NCI-H1105 (cell line): ENCODE measurements at regions not wholly inside any gene's neighbourhood (a gene's known extent, or its start where the extent isn't known, plus 50 kb on each side); places are given as distances from the start of the nearest gene placed in this dataset.

Source experiments
- DNase-seq: peaks from one replicate; lab custom pipeline; 2025; lab: John Stamatoyannopoulos, UW

DNA sequence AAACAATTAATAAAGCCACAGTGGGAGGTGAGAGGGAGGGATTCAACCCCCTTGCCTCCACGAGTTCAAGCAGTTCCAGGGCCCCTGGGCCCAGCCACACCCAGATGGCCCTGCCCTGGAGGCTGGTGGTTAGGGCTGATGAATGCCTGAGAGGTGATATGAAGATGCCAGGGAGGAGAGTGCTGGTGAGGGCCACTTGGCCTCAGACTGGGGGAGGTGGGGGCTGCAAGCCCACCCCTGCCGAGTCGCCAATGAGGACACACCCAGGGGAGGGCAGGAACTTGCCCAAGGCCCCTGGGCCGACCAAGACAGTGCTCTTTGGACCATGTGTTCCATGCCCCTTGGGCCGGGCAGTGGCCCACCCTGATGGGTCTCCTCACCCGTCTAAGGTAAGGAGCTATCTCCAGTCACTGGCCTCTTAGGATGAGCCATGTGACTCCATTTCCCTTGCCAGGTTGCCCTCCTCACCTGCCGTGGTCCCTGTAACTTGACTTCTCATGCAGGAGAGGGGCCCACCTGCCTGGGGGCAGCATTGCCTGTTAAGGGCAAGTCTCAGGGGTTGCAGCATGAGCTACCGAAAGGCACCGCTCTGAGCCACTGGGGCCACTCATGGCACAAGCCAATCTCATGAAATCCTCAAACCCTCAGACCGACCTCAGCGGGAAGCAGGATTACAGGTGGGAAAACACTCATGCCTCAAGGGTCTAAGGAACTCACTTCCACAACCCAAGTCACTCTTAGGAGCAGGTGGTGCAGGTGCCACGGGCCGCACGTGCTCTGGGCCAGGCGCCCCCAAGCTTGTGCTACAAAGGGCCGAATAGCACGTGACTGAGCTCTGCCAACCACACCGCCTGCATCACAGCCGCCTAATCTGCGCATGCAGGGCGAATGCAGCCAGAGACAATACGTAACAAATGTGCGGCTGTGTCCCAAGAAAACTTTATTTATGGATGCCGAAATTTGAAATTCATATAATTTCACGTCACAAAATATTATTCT, 147.4 kb upstream of the MLN start:
- DNase-seq: no peak

DNA sequence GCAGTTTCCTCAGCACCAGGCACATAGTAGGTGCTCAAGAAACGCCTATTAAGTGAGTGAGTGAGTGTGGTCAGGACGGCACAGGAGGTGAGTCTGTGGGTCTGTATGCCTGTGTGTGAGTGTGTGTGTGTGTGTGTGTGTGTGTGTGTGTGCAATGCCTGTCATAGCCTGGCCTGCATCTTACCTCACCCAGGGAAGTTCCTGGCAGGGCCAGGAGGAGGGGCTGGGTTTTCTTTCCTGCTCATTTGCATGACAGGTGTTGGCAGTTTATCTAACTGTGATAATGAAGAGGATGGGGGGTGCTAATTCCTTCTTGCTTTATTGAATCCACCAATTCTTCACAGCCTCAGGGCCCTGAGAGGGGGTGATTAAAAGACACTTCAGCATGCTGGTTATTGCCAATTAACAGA, 146.7 kb upstream of the MLN start:
- peak; percentile 92 for DNase-seq

DNA sequence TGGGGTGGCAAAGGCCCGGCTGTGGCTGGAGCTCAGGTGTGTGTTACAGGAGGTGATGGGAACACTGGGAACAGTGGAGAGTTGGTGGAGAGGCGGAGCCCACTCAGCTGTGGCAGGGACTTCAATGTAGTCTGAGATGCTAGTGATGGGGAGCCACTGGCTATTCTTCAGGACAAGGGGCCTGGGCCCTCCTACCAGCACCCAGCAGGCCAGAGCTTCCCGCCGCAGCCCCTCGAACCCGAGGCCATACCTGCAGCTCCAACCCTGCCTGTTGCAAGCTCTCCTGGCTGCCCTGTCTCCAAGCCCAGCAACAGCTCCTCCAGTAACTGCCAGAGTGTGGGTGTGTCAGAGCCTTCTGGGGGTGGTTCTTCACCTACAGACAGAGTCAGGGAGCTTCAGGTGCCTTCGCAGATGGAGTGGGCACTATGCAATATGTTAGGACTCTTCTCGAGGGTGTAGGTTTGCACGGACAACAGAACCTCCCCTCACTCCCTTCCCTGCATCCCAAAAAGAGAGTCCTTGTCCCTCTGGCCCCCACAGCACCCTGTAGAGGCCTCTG, 146.2 kb upstream of the MLN start:
- no peak for DNase-seq

DNA sequence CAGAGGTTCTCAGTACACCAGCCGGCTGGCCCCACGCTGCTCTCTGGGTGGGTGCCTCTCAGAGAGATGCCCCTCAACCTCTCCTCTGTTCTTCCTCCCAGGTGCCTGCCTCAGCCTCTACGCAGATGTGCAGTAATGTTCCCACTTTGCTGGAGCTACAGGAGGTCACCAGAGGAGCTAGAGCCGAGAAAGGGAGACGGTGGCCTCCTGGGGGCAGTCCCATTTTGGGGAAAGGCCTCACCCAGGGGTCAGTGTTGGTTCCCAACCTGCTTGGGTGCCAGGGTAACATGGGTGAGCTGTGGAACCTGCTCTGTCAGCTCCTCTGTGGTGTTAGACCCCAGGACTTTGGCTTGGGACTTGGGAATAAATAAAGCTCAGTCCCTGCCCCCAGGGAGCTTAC, 145.3 kb upstream of the MLN start:
- no peak for DNase-seq

DNA sequence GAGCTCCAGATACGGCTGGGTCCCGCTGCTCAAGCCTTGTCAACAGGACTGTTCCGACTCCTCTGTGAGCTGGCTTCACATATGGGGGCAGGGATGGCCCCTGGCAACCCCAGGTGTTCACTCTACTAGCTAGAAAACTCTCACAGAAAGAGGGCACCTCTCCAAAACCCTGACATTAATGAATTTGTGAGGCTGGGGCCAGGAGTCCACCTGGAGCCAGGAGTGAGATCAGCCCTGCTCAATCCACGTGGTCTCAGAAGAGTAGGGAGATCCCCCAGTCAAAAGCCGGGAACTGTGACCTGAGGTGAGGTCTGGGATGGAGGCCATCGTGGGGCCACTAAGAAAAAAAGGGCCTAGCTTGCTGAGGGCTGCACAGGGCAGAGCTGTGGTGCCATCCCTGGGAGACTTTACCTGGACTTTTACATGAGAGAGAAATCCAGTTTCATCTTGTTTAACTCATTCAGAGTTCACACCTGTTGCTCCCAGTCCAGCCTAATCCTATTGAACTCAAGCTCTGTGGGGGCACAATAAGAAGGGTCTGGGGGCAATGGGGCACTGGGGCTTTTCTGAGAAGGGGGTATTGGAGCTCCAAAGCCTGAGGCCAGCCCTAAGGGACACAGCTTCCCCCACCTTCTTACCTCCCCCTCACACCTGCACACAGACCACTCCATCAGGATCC, 144.3 kb upstream of the MLN start:
- no peak for DNase-seq

DNA sequence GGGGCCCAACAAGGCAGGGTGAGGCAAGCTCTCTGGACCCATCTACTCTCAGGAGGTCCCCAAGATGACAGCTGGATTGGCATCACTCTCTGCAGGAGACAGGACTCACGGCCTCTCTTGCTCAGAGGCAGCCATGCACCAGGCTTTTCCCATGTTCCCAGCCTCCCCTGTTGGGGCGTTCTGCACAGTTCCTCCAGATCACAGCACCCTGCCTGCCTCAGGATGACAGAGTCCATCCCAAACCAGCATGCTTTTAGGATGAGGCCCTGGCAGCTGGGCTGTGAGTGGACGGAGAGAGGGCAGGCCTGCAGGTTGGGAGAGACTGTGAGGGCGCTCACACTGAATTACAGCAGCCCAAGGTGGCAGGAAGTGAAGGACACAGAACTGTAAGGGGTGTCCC, 143.2 kb upstream of the MLN start:
- DNase-seq: no peak

DNA sequence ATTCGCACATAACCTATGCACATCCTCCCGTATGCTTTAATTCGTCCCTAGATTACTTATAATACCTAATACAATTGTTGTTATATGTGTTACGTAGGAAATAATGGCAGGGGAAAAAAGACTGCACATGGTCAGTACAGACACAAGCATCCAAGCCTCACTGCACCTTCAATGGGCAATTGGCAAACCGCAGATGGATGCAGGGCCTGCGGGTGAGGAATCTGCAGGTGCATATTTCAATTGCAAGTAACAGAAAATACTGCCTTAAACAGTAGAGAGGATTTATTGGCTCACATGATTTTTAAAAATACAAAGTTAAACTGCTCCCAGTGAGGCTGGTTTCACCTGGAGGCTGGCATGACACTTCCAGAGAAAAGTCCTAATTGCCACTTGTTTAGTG, 142.1 kb upstream of the MLN start:
- no peak for DNase-seq

DNA sequence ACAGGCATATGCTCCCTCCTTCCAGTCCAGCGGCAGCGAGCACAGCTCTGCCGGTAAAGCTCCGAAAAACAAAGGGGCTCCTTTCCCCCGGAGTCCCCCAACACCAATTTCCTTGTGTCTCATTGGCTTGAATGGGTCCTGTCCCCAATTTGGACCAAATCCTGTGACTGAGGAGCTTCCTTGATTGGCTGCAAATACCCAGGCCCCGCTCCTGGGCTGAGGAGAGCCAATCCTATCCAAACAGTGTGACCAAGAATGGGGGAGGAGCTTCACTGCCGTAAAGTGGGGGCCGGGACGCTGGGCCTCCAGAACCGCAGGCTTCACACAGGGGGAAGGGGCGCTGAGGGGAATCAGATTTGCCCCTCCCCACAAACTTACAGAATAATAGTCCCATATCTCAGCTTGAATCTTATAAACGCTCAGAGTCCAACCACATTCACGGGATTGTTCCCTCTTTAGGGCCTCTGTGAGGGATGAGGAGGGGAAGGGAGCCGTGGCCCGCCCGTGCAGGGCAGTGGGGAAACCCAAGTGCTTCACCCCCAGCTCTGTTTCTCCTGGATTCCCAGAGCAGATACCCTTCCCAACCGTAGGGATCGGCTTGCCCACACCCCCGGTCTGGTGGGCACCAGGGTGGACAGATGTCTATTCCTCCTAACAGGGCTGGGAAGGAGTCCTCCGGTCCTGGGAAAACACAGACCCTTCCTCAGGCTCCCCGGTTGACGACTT, 141.0 kb upstream of the MLN start:
- DNase-seq: no peak

DNA sequence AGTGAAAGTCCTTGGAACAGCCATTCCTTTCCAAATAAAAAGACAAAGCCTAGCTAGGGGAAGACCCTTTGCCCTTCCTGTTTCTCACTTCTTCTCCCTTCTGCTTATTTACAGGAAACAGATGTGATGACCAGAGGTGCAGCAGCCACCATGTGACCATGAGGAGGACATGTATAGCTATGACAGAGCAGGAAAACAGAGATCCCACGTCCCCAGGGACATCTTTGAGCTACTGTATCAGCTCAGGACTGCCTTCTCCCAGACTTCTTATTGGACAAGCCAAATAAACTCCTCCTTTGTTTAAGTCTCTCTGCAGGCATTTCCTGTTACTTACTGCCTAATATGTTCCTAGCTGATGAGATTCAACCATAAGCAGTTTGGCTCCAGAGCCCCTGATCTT, 133.1 kb upstream of the MLN start:
- no peak for DNase-seq

DNA sequence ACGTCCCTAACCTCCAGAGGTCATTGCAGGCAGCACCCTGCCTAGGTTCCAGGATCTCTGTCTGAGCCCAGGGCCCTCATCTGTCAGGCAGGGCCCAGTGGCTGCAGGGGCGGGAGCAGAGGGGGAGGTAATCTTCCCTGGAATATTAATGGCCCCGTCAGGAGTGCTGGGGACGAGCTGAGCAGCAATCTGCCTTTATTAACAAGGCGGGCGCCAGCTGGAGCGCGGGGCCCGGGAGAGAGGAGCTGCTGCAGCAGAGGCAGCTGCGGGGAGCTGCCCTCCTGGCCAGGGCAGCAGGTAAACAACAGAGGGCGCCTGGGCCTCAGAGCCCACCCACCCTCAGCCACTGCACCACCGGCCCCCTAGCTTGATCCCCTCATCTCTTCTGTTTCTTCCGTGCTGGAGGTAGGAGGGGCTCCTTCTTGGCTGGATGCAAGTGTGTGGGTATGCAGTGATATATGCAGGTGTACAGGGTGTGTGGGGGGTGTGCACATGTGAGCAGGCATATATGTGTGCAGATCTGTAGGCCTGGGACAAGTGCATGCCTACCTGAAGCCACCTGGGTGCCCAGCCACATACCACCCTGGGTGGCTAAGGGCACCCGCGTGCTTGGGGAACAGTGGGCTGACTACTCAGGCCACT, 131.8 kb upstream of the MLN start:
- peak; percentile 70 for DNase-seq

DNA sequence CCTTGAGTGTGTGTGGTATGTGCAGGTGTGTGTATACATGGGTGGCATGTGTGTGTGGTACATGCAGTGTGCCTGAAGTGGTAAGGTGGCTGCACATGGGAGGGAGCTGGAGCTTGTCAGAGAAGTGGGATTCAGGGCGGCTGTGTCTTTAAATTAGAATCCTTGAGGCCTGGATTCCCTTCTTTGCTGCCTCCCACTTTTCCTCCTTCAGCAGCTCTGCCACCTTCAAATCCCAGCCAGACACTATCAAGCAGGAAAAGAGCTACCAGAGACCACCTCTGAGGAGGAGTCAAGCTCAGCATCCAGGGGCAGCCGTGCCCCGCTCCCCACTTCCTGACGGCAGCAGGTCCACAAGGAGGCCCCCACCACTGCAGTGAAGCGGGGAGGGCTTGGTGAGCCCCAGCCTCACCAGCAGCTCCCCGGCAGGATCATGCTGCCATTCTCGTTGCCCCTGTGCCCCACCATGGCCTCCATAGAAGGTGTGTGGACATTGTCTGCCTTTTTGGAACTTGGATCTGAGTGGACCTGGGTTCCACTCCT, 131.0 kb upstream of the MLN start:
- no peak for DNase-seq

DNA sequence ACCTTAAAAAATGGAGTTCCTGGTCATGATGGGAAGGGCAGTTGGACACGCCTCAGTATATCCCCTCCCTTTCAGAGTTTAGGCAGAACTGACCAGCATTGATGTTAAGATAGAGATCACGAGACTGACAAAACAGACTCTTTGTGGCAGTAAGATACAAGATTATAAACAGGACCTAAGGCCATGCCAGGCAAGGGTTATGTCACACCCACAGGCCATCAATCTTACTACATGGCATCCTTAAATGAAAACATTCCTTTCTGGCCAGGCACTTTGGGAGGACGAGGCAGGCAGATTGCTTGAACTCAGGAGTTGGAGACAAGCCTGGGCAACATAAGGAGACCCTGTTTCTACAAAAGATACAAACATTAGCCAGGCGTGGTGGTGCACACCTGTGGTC, 129.3 kb upstream of the MLN start:
- no peak for DNase-seq

DNA sequence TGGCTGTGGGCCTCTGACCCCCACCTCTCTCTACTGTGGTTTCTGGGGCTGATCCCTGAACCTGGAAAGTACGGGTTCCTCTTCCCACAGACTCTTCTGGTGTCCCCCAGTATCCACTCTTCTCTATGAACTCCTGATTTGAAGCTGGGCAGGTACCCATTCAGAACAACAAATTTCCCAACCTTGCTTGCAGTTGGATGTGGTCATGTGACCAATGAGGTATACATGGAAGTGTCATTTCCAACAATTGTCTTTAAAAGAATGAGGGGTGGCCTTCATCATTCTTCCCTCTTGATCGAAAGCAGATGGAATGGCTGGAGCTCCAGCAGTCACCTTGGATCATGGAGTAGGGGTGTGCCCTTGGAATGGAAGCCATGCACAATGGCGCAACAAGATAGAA, 128.0 kb upstream of the MLN start:
- no peak for DNase-seq

DNA sequence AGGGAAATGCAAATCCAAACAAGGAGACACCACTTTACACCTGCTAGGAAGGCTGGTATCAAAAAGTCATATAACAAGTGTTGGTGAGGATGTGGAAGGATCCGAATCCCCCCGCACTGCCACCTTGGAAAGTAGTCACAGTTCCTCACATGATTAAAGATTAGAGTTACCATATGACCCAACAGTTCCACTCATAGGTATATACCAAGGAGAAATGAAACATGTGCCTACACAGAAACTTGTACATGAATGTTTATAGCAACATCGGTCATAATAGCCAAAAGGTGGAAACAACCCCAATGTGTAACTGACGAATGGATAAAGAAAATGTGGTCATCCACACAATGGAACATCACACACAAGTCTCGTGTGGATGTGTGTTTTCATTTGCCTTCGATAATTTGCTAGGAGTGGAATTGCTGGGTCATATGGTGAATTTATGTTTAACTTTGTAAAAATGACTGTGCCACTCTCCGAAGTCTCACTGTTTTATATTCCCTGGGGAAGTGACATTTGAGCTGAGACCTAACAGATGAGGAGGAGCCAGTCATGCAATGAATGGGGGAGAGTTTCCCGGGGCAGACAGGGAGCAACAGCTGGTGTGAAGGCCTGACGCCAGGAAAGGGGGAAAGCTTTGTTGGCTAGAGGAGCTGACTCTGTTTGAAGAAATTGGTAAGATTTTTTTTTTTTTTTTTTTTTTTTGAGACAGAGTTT, 125.9 kb upstream of the MLN start:
- DNase-seq: peak; percentile 78

DNA sequence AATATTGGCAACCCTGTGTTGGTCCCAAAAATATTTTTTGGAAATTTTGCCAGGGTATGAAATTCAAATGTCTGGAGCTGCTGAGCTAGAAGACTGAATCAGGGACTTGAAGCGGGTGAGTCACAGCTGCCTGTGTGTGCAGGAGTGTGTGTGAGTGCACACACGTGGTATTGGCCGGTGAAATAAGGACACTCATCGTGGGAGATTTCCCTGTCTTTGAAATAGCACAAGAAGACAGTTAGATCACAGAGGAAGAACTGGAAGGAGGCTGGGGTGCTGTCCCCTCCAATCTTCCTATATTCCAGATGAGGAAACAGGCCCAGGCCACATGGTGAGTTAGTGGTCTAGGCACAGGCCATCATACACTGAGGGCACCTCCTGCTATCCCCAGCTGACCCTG, 123.8 kb upstream of the MLN start:
- DNase-seq: no peak

DNA sequence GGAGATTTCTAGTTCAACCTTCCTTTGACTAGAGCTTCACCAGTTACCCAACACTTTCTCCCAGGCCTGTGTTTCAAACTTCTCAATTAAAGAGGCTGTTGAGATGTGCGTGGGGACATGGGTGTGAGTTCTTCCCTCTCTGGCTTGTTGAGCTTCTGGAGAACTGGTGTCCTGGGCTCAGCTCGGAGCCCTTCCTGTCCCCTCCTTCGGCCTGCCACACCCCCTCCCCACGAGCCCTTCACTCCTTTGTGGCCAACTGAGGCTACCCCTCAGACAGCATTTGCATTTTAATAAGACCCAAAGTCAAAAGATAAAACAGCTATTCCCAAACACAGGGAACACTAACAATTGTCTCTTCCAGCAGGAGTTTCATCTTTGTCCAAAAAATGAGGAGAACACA, 123.3 kb upstream of the MLN start:
- no peak for DNase-seq

DNA sequence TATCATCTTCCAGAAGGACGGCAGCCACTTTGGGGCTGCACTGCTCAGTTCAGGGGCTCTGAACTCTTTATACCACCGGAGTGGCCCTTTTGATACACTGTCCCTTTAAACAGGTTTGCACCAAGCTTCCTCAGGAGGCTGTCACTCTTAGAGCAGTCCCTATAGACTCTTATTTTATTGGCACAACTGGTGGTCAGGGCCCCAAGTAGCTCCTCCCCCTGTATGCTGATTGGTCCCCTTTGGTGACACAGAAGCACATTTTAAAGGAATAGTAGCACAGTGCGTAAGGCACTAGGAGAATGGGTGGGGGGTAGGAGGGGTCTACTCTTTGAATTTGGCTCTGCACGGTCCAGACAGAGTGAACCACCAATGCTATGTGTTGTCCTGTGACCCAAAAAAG, 122.6 kb upstream of the MLN start:
- peak; percentile 89 for DNase-seq

DNA sequence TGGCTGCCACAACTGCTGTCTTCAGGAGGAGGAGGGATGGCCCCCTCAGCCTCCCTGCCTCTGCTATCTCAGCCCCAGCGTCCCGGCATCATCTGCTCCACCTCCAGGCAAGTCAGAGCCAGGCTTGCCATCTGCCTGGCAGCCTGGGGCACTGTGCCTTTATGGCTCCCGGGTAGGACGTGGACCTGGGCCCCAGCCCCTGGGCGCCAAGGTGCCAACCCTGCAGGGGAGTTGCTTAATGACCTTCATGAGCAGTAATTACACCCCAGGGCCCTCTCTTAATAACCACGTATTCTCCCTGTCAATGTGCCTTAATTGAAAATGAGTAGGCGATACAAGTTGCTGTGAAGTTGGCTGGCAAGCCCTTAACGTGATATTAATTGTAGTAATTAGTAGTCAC, 122.1 kb upstream of the MLN start:
- peak; percentile 92 for DNase-seq

DNA sequence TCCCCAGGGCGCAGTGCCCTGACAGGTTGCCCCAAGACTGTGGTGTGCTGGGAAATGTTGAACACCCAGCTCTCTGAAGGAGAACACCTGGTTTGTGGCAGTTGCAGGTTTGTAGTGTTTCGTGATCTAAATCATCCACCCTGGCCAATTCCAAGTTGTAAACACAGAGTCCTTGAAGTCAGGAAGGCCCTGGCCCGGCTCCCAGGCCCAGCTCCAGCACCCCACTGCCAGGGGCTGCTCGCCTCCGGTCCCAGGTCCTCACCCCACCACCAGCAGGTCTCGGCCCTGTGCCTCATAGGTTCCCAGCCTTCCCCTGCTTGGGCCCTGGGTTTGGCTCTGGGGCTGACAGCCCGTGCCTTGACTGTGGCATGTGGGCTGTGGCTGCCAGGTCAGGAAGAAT, 121.4 kb upstream of the MLN start:
- DNase-seq: no peak

DNA sequence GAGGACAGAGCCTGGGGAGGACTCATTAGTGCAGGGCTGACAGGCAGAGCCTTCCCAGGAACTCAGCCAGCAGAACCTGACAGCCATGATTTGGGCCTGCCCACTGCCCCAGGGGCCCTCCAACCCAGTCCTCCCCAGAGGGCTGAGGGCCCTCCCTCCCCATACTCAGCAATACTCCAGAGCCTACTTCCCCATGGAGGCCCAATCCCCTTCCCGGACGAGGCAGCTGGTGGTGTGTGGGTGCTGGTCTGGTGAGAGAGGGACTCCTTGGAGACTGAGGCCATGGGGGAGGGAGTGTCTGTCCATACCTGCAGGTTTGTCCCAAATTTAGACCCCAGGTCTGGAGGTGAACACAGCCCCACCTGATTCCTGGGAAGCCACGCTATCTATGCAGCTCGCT, 120.9 kb upstream of the MLN start:
- DNase-seq: no peak
